GM21786 (cell line): ENCODE measurements at regions not wholly inside any gene's neighbourhood (a gene's known extent, or its start where the extent isn't known, plus 50 kb on each side); places are given as distances from the start of the nearest gene placed in this dataset.
"Not testable (repeated sequence)": the region's sequence is repeated elsewhere in the genome, so short reads cannot be mapped to it uniquely, and the experiment has no call there.

Experiments used
- ATAC-seq: cut with Tn5 transposase; IDR thresholded peaks from one replicate; pipeline ENCODE4 v1.9.1; 2021; ENCODE audit not compliant: unreplicated experiment

DNA sequence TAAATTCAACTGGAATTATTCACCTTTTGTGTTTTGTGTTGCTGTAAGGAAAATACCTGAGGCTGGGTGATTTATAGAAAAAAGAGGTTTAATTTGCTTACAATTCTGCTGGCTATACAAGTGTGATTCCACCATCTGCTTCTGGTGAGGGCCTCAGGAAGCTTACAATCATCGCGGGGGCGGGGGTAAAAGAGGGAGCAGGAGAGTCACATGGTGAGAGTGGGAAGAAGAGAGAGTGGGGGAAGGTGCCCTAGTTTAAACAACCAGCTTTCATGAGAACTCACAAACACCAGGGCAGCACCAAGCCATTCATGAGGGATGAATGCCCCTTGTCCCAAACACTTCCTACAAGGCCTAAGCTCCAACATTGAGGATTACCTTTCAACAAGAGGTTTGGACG is 760.7 kb upstream of the PCDH9 start:
- no peak for ATAC-seq

GRCh38 chr13:67986234-67986633 is 756.1 kb upstream of the PCDH9 start:
- ATAC-seq: no peak

DNA sequence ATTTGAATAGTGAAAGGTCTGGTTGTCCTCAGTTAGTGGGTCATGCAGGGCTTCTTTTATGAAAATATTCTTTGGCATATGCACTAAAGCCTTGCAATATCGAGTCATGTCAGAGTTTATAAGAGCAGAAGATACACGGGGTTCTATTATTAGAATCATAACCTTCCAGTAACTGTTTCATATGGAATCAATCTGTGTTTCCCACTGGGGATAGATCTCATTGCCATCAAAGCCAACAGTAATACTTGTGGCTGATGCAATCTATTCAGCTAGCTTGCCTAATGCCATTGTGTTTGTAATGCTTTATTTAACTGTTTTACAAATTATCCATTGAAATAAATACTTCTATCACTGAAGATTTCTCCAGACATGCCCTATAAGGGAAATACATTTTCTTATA is 746.9 kb upstream of the PCDH9 start:
- no peak for ATAC-seq

DNA sequence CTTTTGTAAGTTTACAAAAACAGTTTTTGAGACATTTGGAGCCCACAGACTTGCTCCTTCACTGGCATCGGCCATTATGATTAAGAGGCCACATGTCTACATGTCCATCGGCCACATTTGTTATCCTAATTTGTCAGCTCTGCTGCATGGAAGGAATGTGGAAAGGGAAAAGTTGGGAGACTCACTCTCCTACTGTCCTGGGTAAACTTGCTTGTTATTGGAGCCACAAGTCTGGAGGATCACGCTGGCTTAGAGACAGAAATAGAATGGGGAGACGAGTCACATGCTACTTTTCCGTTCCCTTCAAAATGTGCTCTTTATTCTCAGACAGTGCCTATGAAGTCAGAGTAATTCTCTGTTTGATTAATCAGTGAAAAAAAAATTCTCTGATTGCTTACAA is 741.2 kb upstream of the PCDH9 start:
- ATAC-seq: no peak

DNA sequence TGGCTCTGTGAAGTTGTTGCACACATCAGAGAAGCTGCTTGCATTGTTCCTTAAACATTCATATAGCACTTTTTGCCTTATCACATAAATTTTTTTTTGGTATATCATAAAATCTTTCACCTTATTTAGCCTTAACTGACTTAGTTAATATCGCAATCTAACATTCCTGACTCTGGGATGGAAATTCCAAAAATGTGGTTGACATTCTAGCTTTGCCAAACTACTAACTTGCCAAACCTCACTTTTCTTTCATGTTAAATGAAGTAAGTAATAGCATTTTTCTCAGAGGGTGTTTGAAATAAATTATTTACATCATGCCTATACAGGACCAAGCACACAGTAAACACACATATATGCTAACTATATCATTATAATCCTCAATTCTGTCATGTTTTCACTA is 736.9 kb upstream of the PCDH9 start:
- ATAC-seq: no peak

GRCh38 chr13:67966065-67966464 is 735.9 kb upstream of the PCDH9 start:
- ATAC-seq: no peak

DNA sequence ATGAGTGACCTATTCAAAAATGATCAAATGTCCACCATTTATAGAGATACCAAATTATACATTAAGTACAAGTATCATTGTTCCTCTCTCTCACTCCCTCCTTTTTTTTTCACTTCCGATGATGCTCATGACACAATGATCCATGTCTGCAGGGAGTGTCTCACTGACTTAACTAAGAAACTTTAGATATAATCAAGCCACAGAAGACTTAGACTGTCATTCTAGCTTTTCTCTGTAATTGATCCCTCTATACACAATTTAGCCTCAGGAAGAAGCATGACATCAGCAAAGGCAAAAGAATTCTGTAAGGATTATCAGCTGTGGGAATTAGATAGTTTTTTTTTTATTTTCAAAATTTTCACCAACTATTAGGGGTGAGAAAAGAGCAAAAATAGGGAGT is 734.9 kb upstream of the PCDH9 start:
- no peak for ATAC-seq

DNA sequence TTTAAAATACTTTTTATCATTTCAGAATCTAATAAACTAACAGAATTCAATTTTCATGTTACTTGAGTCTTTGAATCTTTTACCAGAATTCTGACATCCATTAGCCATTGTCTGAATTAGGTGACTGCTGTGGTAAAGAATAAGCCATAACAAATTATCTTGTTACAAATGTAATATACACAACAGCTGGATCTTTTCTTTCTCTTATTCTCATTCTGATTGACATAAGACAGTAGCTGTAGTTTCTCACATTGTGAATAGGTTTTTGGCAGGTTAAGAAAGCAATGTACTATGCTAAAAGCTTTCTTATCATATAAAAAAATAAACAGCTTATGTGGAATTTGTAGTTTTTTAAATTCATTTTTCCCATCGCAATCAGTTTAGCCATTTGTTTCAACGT is 734.0 kb upstream of the PCDH9 start:
- ATAC-seq: no peak

DNA sequence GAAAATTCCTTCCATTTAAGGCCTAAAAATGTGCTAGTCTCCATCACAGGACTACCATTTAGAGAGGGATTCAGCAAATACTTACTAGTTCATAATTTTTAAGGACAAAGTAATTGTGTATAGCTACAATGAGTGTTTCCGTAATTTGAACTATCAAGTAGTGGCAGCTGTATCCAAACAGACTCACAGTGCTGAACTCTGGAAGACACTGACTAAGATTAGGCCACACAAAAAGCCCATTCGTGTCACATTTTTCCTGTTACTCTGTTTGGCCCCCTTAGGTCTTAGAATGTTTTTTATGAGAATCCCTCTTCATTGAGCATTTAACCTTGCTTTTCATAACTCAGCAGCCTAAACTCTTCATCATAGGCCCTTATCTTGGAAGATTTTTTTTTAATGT is 731.2 kb upstream of the PCDH9 start:
- ATAC-seq: no peak

DNA sequence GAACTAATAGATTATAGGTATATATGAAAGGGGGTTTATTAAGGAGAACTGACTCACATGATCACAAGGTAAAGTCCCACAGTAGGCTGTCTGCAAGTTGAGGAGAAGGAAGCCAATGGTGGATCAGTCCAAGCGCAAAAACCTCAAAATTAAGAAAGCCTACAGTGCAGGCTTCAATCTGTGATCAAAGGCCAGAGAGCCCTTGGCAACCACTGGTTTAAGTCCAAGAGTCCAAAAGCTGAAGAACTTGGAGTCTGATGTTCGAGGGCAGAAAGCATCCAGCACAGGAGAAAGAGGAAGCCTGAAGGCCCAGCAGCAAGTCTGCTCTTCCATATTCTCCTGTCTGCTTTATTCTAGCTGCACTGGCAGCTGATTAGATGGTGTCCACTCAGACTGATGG is 721.3 kb upstream of the PCDH9 start:
- ATAC-seq: no peak

GRCh38 chr13:67950603-67951002 is 720.5 kb upstream of the PCDH9 start:
- no peak for ATAC-seq

DNA sequence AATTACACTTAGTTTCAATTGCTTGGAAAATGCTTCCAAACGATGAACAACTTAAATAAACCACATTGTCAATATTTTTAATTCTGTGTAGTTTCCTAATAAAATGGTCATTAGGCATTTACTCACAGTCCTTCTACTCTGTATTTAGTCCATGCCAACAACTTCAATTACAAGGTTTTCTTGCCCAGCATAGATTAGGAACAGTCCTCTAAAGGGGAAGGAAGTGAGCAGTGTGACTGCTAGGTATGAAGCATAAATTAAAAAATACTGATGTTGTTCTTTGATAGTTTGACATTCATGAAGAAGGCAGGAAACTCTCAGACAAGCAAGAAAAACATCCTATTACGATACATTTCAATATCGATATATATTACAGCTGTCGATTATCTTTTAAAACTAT is 716.0 kb upstream of the PCDH9 start:
- no peak for ATAC-seq

DNA sequence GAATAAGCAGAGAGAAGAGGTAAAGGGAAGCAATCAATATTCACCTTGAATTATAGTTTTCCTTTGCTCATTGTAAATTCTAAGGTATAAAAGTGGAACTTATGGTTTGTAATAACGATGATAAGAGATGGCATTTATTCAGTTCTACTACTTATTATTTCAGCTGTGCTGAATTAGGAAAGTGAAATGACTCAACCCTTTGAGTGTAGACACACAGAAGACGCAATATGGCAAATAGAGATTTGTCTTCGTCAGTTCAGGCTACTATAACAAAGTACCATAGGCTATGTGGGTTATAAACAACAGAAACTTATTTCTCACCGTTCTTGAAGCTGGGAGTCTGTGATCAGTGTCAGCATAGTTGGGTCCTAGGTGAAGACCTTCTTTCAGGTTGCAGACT is 713.0 kb upstream of the PCDH9 start:
- no peak for ATAC-seq

DNA sequence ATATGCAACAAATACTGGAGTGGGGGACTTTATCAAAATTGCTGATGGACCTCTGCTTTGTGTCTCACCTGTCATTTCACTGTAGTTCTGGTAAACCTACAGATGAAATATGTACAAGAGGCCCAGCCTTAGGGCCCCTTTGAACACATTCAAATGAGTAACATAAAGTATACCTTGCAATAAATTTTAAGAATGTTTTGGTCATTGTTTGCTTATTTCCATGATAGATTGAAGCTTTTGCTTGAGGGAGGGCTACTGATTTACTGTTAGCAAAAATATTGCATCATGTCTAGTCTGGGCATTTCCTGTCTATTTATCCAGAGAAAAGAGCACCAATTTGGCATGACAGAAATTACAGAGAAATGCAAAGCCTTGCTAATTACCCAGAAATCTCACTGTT is 705.5 kb upstream of the PCDH9 start:
- ATAC-seq: no peak

DNA sequence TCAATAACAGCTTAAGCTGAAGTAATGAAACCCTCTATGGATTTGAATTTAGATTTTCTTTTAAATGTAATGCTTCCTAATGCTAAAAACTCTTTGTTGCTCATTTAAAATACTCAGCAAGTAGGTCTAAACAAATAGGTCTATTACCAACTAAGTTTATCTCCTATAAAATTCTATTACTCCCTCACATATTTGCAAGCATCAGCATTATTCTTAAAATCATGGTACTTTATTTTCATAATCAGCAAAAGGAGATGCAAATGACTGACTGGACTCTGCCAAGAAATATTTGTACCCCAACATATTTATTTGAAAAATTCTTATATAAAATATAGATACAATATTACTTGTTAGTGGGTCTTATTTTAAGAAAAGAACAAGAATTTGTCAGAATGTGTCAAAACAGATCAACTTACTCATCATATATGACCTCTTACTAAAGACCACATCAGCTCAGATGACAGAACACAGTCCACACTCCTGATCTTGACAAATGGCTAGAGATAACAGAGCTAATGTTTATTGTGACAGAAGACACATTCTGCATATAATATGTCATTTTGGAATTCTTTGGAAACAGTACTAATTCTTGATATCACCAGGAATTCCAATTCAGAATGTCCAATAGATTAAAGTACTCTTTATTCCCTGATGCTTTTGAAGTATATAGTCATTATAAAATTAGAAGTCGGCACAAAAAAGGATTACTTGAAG is 704.6 kb upstream of the PCDH9 start:
- no peak for ATAC-seq

DNA sequence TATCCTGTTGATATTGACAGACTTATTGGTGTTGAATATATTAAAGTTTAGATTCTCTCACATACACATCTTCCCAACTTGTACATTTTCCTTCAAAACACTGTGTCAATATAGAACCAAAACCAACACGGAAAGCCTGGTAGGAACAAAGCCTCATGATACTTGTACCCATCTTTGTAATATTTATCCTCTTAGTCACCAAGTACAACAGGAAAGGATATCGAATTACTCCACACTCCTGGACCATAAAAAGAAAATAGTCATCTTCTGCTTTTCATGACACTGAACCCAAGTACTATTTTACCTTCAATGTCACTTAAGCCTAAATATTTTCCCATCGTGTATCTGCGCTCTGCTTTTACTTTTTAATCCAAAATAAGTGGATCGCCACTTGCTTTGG is 702.9 kb upstream of the PCDH9 start:
- ATAC-seq: no peak

DNA sequence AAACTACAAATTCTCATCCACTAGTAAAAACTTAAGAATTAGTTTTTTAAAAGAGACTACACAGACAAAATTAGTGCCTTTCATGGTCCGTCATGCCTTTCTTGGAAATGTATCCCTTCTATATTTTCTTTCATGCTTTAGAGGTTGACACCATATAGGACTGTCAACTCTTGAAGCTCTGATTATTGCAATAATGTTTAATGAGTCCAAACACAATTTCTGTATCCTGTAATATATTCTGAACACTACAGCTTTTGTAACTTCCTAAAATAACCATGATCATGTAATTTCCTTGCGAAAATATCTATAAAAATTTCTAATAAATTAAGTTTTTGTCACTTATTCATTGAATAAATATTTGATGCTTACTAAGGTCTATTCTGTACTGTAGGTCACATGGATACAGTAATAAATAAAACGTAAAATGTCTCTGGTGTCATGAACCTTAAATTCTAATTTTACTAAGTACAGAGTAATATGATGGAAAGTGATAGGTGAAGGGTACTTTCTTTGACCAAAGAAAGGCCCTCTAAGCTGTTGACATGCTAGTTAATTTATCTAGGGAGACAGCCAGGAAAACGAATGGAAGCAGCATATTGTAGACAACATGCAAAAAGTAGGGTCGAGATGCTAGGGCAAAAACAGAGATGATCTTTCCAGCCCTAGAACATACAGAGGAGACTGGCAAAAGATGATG is 687.3 kb upstream of the PCDH9 start:
- no peak for ATAC-seq

- peak; percentile 55 for ATAC-seq
These were observed 686.5 kb upstream of the PCDH9 start for GRCh38 chr13:67916650-67917049.

- ATAC-seq: no peak
These were observed 684.4 kb upstream of the PCDH9 start for GRCh38 chr13:67914535-67914934.

GRCh38 chr13:67902960-67903359 is 672.8 kb upstream of the PCDH9 start:
- ATAC-seq: not testable (repeated sequence)

DNA sequence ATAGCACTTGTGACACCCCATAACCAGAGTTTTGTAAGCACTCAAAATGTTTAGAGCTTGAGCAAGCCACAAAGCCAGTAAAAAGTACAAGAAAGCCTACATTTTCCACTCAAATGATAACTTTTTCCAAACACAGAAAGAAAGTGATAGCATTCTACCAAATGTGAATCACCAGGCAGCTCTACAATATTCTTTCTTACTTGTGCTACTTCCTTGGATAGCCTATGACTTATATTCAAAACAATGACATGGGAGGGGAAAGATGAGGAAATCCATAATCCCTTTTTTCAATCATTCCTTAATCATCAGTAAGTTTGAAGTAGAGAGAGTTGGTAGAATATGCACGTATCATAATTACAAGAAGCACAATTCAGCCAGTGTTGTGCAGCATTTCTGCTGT is 650.8 kb upstream of the PCDH9 start:
- no peak for ATAC-seq

DNA sequence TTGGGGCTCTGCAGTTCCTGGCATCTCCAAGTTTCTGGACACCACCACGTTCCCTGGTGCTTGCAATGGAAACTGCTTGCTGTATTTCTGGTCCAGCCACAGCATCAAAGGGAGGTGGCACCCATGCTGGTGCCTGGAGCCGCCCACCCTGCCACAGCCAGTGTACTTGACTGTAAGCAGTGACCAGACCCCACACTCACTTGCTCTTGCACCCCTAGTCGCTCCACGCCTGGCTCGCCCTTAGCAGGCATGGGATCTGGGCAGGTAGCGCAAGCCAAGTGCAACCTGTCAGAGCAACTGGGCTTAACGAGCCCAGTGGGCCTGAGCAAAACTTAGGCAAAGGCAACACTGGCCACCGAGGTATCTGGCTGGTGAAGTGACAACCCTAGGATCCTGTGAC is 648.2 kb upstream of the PCDH9 start:
- no peak for ATAC-seq

- no peak for ATAC-seq
These were observed 646.9 kb upstream of the PCDH9 start for GRCh38 chr13:67877031-67877430.
